ENCODE measurements at regions not wholly inside any gene's neighbourhood (a gene's known extent, or its start where the extent isn't known, plus 50 kb on each side); places are given as distances from the start of the nearest gene placed in this dataset.

GRCh38 chr2:3113769-3114168 lies 263.8 kb downstream of the EIPR1 start:
- TF ChIP-seq CTCF (conservative IDR thresholded peaks at IDR 0.05) (no peak), EZH2 (IDR thresholded peaks at IDR 0.05; ENCODE audit: low read depth) (no peak)

Measured in PC-9 (cell line).